Transverse colon (tissue), 3 donors: ENCODE measurements at regions not wholly inside any gene's neighbourhood (a gene's known extent, or its start where the extent isn't known, plus 50 kb on each side); places are given as distances from the start of the nearest gene placed in this dataset.

Source experiments
- POLR2A ChIP-seq: fragments of 450-650 bp; IDR thresholded peaks from one replicate; pipeline ENCODE4 v1.6.1; 2016; ENCODE audit warnings: antibody characterized with exemption, mild to moderate bottlenecking, moderate library complexity
- TF ChIP-seq, protein P1 (sequence below), 5 experiments: fragments of 200-600 bp in 3 of 5; fragments of 450-650 bp in 2 of 5; sonication (generic) in 3 of 5; IDR thresholded peaks; 1 replicate in 2 of 5; 2 replicates in 3 of 5; pipeline ENCODE4 v1.5.1; 2016 to 2017; ENCODE audit warnings: antibody characterized with exemption in 5 of 5, inconsistent platforms in 3 of 5, mild to moderate bottlenecking in 2 of 5, moderate library complexity in 1 of 5

DNA sequence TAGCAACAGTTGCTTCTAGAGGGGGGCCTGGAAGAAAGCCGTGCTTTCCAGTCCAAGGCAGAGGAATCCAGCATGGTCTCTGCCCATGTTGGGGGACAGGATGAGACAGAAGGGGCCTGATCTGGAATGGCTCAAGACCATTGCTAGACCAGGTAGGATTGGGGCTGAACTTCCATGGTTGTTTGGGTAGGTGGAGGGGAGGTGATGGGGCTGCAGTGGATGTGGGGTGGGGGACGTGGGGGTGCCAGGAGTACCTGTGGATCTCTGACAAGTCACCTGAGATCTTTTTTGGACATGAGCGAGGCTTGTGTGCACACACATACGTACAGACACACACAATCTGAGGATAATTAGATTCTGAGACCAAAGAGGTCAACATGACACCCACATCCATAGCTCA is 228.7 kb upstream of the SKOR2 start:
- TF ChIP-seq, protein P1, sequence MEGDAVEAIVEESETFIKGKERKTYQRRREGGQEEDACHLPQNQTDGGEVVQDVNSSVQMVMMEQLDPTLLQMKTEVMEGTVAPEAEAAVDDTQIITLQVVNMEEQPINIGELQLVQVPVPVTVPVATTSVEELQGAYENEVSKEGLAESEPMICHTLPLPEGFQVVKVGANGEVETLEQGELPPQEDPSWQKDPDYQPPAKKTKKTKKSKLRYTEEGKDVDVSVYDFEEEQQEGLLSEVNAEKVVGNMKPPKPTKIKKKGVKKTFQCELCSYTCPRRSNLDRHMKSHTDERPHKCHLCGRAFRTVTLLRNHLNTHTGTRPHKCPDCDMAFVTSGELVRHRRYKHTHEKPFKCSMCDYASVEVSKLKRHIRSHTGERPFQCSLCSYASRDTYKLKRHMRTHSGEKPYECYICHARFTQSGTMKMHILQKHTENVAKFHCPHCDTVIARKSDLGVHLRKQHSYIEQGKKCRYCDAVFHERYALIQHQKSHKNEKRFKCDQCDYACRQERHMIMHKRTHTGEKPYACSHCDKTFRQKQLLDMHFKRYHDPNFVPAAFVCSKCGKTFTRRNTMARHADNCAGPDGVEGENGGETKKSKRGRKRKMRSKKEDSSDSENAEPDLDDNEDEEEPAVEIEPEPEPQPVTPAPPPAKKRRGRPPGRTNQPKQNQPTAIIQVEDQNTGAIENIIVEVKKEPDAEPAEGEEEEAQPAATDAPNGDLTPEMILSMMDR (IDR thresholded peaks at IDR 0.05): no peak
- no peak for TF ChIP-seq POLR2A
